ENCODE measurements at regions not wholly inside any gene's neighbourhood (a gene's known extent, or its start where the extent isn't known, plus 50 kb on each side); places are given as distances from the start of the nearest gene placed in this dataset.
A peak's percentile ranks its signal among the peaks of the same experiment; 100 is the strongest.

GRCh38 chr2:163347982-163348856 lies 387.6 kb downstream of the FIGN start:
- Histone ChIP-seq H3K27ac (peak overlapping the region; percentile 7 to 82 (median 65)), H3K27me3 (no peaks in the 10 kb centered on the region), H3K36me3 (replicated peaks in 1 of 2) (no peaks in the 10 kb centered on the region), H3K4me1 (replicated peaks in 1 of 2) (peaks cover 0 to 15% of the 10 kb centered on the region in 2 donors), H3K4me3 (peak overlapping the region in 2 of 4 donors; percentile 5 to 51), H3K9me3 (replicated peaks in 1 of 3) (no peaks in the 10 kb centered on the region)
- peak in 1 of 2 donors; percentile 54 for TF ChIP-seq POLR2A (IDR thresholded peaks at IDR 0.05)
- TF ChIP-seq, protein P1, sequence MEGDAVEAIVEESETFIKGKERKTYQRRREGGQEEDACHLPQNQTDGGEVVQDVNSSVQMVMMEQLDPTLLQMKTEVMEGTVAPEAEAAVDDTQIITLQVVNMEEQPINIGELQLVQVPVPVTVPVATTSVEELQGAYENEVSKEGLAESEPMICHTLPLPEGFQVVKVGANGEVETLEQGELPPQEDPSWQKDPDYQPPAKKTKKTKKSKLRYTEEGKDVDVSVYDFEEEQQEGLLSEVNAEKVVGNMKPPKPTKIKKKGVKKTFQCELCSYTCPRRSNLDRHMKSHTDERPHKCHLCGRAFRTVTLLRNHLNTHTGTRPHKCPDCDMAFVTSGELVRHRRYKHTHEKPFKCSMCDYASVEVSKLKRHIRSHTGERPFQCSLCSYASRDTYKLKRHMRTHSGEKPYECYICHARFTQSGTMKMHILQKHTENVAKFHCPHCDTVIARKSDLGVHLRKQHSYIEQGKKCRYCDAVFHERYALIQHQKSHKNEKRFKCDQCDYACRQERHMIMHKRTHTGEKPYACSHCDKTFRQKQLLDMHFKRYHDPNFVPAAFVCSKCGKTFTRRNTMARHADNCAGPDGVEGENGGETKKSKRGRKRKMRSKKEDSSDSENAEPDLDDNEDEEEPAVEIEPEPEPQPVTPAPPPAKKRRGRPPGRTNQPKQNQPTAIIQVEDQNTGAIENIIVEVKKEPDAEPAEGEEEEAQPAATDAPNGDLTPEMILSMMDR (IDR thresholded peaks at IDR 0.05): no peak
- peak; percentile 42 to 87 (median 73) for DNase-seq
- 19 to 32% (median 22%) methylated on average over 42 to 46 of the region's 46 CpGs for WGBS, 4 donors
- intact Hi-C loops (cut with DNase I): loop anchor here in 1 of 2 donors (5.0 kb wide), 1 partner anchor 714 kb away; no protein-coding TSS in a partner anchor

DNA sequence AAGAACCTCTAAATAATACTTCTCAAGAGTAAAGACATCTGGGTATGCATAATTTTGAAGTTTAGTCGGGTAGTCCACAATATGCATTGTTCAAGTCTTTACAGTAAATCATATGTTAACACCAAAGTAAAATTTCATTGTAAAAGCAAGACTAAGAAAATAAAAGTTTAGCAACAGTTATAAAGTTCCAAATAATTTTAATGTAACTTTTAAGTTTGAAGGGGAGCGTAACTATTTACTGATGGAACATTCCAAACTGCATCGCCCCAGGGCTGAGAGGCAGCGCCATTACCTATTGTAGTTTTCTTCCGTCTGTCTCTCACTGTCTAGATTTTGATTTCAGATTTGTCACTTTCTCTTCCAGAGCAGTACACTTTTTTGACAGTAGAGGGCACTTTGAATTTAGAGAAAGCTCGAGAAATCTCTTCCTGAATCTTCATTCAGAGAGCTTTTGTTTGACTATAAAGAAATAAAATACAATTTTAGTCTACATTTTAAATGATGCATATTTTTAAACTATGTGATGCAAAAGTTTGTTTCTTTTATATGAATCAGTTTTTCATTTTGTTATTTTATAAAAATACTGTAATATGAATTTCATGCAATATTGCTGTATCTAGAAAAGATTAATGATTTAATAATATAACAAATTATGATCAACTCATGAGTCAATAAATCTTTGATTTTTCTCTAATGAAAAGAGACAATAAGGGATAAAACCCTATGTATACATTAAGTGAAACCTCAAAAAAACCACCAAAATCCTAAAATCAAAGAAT lies 389.8 kb downstream of the FIGN start:
- H3K9me3 ChIP-seq (replicated peaks in 1 of 3): no peaks in the 10 kb centered on the region
- H3K27ac ChIP-seq: no peak overlapping the region
- 6 to 9% (median 8%) methylated on average over 6 of the region's 6 CpGs for WGBS, 4 donors
- H3K4me1 ChIP-seq (replicated peaks in 1 of 2): peaks cover 0 to 15% of the 10 kb centered on the region in 2 donors
- TF ChIP-seq, protein P1 (IDR thresholded peaks at IDR 0.05): peak; percentile 55 to 86 (median 65)
- no peak for TF ChIP-seq POLR2A (IDR thresholded peaks at IDR 0.05)
- intact Hi-C loops (cut with DNase I): loop anchor here in 1 of 2 donors (5.0 kb wide), 1 partner anchor 716 kb away; no protein-coding TSS in a partner anchor
- no peak for DNase-seq
- peak overlapping the region in 1 of 4 donors; percentile 6 for H3K4me3 ChIP-seq
- no peaks in the 10 kb centered on the region for H3K36me3 ChIP-seq (replicated peaks in 1 of 2)
- H3K27me3 ChIP-seq: no peaks in the 10 kb centered on the region

GRCh38 chr2:163343316-163343715 lies 392.5 kb downstream of the FIGN start:
- Histone ChIP-seq H3K27me3 (no peaks in the 10 kb centered on the region), H3K27ac (no peak overlapping the region), H3K4me1 (replicated peaks in 1 of 2) (peaks cover 0 to 4% of the 10 kb centered on the region in 2 donors), H3K9me3 (replicated peaks in 1 of 3) (no peaks in the 10 kb centered on the region), H3K36me3 (replicated peaks in 1 of 2) (no peaks in the 10 kb centered on the region), H3K4me3 (no peak overlapping the region)
- DNase-seq: no peak
- intact Hi-C loops (cut with DNase I): no loop called here
- TF ChIP-seq, protein P1 (IDR thresholded peaks at IDR 0.05): no peak
- TF ChIP-seq POLR2A (IDR thresholded peaks at IDR 0.05): no peak
- 89 to 92% (median 90%) methylated on average over 7 of the region's 7 CpGs for WGBS, 4 donors

- WGBS, 4 donors: 60 to 71% (median 65%) methylated on average over 2 of the region's 2 CpGs
- no peaks in the 10 kb centered on the region for H3K27me3 ChIP-seq
- H3K4me3 ChIP-seq: no peak overlapping the region
- intact Hi-C loops (cut with DNase I): no loop called here
- H3K27ac ChIP-seq: no peak overlapping the region
- no peak for DNase-seq
- H3K9me3 ChIP-seq (replicated peaks in 1 of 3): no peaks in the 10 kb centered on the region
- no peaks in the 10 kb centered on the region for H3K4me1 ChIP-seq (replicated peaks in 1 of 2)
- TF ChIP-seq POLR2A (IDR thresholded peaks at IDR 0.05): no peak
- TF ChIP-seq, protein P1 (IDR thresholded peaks at IDR 0.05): no peak
- H3K36me3 ChIP-seq (replicated peaks in 1 of 2): no peaks in the 10 kb centered on the region
These were observed 394.4 kb downstream of the FIGN start for GRCh38 chr2:163341426-163341825.
